NCI-H2227 treated with DMSO at 0.1 percent for 48 hours (cell line): ENCODE measurements at regions not wholly inside any gene's neighbourhood (a gene's known extent, or its start where the extent isn't known, plus 50 kb on each side); places are given as distances from the start of the nearest gene placed in this dataset.

Source experiments
- DNase-seq: peaks from one replicate; lab custom pipeline; 2025; lab: John Stamatoyannopoulos, UW

- DNase-seq: no peak
Observed at GRCh38 chr17:5820721-5821456, 236.6 kb upstream of the NLRP1 start.

GRCh38 chr17:5821803-5822202 is 237.5 kb upstream of the NLRP1 start:
- DNase-seq: no peak

- DNase-seq: no peak
Observed at GRCh38 chr17:5822281-5823060, 238.2 kb upstream of the NLRP1 start.

- DNase-seq: no peak
Observed at GRCh38 chr17:5823219-5823618, 238.9 kb upstream of the NLRP1 start.

- no peak for DNase-seq
Observed at GRCh38 chr17:5825717-5826330, 241.5 kb upstream of the NLRP1 start.

GRCh38 chr17:5826384-5826783 is 242.1 kb upstream of the NLRP1 start:
- DNase-seq: no peak

GRCh38 chr17:5830921-5831320 is 239.3 kb upstream of the WSCD1 start:
- no peak for DNase-seq

GRCh38 chr17:5832886-5833285 is 237.3 kb upstream of the WSCD1 start:
- no peak for DNase-seq

GRCh38 chr17:5837055-5837491 is 233.1 kb upstream of the WSCD1 start:
- DNase-seq: no peak

- no peak for DNase-seq
Observed at GRCh38 chr17:5838661-5839300, 231.4 kb upstream of the WSCD1 start.

GRCh38 chr17:5840811-5841446 is 229.2 kb upstream of the WSCD1 start:
- no peak for DNase-seq

GRCh38 chr17:5841862-5842261 is 228.3 kb upstream of the WSCD1 start:
- DNase-seq: no peak

- no peak for DNase-seq
Observed at GRCh38 chr17:5843366-5844026, 226.7 kb upstream of the WSCD1 start.

- DNase-seq: no peak
Observed at GRCh38 chr17:5846001-5846400, 224.2 kb upstream of the WSCD1 start.

- DNase-seq: no peak
Observed at GRCh38 chr17:5854871-5855554, 215.2 kb upstream of the WSCD1 start.

GRCh38 chr17:5861246-5861645 is 208.9 kb upstream of the WSCD1 start:
- DNase-seq: no peak

GRCh38 chr17:5861854-5862253 is 208.3 kb upstream of the WSCD1 start:
- no peak for DNase-seq

GRCh38 chr17:5862395-5862794 is 207.8 kb upstream of the WSCD1 start:
- no peak for DNase-seq

- DNase-seq: no peak
Observed at GRCh38 chr17:5864741-5865657, 205.2 kb upstream of the WSCD1 start.

GRCh38 chr17:5866978-5867377 is 203.2 kb upstream of the WSCD1 start:
- DNase-seq: no peak
